HG03135 (cell line): ENCODE measurements at regions not wholly inside any gene's neighbourhood (a gene's known extent, or its start where the extent isn't known, plus 50 kb on each side); places are given as distances from the start of the nearest gene placed in this dataset.
"Not testable (repeated sequence)": the region's sequence is repeated elsewhere in the genome, so short reads cannot be mapped to it uniquely, and the experiment has no call there.

ENCODE experiments used
- ATAC-seq: cut with Tn5 transposase; IDR thresholded peaks from one replicate; pipeline ENCODE4 v1.9.1; 2021; ENCODE audit warnings: mild to moderate bottlenecking, moderate library complexity; ENCODE audit not compliant: unreplicated experiment

- no peak for ATAC-seq
Measured at GRCh38 chr7:131940621-131941165, 384.3 kb upstream of the PODXL start.

GRCh38 chr7:131938788-131939187 lies 382.4 kb upstream of the PODXL start:
- not testable (repeated sequence) for ATAC-seq

DNA sequence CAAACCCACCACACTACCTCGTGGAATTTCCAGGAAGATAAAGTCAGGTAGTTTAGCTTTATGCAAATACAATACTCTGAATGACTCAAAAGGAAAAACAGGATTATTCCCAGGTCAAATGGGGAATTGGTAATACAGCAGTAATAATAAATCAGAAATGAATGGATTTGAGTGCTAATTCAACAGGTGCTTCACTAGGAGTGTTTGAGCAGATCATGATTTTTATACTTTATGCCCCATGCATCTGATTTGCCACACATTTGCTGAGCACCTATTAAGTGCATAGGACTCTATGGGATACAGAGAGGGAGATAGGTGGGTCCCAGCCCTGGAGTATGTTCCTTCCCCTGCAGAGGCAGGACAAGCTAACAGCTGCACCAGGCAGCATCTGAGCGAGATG lies 381.4 kb upstream of the PODXL start:
- no peak for ATAC-seq

DNA sequence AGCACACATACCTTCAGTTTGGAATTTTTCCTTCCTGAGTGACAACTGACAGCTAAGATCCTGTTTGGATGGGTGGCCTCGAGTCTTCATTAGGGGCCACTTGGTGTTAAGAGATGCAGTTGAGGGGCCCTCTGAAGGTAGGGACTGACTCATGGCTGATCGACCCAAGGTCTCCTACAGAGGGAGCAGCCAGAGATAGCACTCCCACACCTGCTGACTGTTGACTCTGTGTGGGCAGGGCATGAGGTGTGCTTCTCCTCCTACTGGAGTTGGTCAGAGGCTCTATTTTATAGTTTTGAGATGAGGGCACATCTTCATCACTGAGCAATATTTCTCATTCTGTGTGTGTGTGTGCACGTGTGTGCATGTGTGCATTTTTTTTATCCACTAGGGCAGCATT lies 378.8 kb upstream of the PODXL start:
- ATAC-seq = no peak

DNA sequence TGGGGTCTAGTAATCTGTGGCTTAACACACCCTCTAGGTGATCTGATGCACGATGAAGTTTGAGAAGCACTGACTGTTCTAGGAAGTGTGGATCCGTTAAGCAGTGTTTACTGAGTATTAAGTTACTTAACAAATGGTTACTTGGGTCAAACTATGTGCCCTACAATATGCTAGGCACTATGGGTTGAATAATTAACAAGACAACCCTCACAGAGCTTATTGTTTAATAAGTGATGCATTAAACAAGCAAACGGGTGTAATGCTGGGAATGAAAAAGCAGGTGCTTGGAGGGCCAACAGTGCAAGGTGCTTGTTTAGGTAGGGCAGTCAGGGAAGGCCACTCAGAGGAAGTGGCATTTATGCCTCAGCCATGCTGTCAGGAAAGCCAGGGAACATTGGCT lies 378.0 kb upstream of the PODXL start:
- no peak for ATAC-seq

GRCh38 chr7:131933751-131934289 lies 377.4 kb upstream of the PODXL start:
- ATAC-seq = no peak

- not testable (repeated sequence) for ATAC-seq
Measured at GRCh38 chr7:131933219-131933618, 376.8 kb upstream of the PODXL start.

DNA sequence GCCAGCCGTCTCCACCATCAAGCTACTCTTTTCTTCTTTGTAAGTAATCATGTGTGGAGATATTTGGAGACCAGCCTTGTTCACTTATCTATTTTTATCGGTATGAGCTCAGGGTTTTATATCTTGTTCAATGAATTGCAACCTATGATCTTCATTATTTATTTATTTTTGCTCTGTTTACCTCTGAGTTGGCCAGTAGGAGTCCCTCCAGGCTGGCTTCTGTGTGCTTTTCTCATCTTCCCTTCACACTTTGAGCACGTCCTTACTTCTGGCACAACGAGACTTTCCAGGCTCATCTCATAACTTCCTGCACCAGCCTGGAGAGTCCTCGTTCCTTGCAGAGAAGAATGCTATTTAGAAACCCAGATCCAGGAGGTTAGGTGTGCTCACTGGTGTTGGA lies 375.8 kb upstream of the PODXL start:
- ATAC-seq = no peak

DNA sequence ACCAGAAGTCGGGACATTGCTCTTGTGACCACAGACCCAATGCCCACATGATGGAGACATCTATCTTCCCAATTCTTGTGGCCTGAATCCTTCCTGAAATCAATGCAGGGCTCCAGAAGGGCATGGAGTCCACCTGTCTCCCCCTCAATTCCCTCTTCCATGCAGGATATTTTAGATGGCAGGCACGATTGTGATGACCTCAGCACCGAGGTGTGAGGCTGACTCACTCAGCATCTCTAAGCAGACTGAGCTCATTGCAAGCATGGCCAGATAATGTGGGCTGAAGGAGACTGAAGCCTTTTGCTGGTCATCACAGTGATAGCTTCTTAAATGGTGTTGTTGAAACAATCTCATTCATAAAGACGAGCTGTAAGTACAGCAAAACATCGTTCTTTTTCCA lies 374.9 kb upstream of the PODXL start:
- no peak for ATAC-seq

- ATAC-seq = no peak
Measured at GRCh38 chr7:131929632-131930031, 373.2 kb upstream of the PODXL start.

DNA sequence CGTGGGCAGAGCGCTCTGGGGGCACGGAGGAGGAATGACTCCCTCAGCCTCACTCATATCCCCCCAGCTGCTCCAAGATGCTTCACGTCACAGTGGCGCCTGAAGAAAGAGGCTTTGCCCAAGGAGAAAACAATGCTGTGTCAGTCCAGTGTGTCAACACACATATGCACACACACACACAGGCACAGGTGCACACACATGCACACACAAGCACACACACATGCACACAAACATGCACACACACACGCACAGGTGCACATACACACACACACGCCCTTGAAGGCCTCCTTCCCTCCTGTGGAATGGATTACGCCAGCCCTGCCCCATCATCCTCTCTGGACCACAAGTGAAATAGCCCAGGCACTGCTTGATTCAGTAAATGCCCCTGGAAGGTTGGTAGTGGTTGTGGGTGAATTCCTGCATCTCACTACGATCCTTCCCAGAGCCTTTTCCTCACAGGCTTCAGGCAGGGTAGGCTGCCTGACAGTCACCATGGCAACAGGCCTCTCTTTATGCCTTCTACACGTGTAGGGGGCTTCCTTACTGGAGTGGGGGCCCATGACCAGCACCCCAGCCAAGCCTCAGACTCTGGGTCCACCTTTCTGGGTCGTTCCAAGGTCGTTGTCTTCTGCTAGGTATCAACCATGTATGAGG lies 371.5 kb upstream of the PODXL start:
- no peak for ATAC-seq

DNA sequence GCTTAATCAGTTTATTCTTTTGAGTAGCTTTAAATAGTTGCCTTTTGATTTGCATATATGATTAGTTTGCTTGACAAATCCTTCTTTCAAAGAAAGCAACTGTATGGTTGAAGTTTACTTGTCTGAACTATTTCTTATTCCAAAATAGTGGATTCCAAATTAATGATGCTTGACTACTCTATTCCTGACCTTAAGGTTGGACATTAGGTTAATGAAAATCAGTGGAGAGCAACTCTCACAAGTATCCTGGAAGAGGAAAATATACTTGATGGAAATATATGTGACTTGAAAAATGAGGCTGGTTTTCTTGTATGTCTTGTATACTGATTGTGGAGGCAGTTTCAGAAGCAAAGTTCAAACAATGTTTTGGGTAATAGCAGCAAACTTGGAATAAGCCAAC lies 369.2 kb upstream of the PODXL start:
- ATAC-seq = no peak

- ATAC-seq = no peak
Measured at GRCh38 chr7:131924857-131925256, 368.4 kb upstream of the PODXL start.

DNA sequence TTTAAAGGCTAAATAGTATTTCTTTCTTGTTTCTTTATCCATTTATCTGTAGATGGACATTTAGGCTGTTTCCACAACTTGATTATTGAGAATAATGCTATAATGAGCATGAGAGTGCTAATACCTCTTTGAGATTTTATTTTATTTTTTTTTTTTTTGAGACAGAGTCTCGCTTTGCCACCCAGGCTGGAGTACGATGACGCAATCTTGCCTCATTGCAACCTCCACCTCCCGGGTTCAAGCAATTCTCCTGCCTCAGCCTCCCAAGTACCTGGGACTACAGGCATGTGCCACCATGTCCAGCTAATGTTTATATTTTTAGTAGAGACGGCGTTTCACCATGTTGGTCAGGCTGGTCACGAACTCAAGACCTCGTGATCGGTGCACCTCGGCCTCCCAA lies 366.5 kb upstream of the PODXL start:
- ATAC-seq = not testable (repeated sequence)

DNA sequence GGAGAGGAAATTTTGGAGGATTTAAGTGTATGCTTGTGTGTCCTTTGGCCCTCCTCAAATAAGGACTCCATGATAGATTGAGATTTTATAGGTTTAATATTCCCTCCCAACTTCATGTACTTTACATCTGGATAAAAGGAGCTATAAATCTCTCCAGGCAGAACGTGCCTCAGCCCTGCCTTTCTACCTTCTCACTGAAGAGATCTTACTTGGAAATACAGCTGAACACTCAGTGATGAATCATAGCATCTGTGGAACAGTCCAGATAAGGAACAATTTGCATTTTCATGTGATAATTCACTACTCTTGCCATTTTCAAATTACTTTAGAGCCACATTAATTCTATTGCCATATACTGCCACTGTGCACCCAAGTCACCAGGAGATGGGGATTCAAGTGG lies 364.6 kb upstream of the PODXL start:
- ATAC-seq = no peak

DNA sequence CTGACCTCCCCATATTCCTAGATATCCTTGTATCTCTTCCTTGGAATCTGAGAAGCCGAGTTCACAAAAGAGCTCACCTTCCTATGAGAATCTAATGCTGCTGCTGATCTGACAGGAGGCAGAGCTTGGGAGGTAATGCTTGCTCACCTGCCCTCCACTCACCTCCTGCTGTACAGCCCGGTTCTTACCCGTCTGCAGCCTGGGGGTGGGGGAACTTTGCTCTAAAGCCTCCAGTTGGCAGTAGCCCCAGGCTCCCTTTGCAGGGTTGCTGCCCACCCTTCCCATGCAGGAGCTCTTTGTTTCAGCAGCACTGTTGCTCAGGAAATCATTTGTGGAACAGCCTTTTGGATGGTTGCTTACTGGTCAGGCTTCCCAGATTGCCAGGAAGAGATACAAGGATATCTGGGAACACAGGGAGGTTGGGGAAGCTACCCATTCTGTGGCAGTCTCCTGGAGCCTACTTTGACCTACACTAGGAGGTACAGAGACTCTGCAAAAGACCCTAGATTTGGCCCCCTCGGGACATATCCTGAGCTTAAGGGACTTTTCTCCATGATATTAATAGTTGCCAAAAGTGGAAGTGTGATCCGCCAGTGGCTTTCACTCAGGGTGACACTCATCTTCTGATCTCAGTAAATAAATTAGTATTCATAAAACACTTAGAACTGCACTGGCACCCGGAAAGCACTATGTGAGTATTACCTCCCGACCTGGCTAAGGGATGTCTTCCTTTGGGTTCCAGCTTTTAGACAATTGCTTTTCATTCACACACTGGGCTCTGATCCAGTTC lies 363.7 kb upstream of the PODXL start:
- no peak for ATAC-seq

DNA sequence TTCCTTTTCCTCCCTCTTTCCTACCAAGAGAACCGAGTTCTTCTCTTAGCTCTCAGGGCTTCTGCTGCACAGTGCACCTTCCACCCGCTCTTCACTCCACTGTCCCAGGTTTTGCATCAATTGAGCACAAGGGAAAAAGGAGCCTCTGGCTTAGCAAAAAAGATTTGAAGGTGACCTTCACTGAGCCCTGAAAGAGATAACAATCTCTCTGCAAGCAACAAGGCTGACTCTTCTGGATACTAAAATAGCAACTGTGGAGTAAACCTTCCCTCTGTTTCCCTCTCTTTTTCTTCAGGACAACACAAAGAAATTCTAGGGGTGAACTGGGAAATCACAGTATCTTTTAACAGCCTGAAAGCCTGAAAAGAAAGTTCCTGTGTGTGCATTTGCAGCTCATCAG lies 354.7 kb upstream of the PODXL start:
- ATAC-seq = no peak

GRCh38 chr7:131909151-131909768 lies 352.8 kb upstream of the PODXL start:
- no peak for ATAC-seq

DNA sequence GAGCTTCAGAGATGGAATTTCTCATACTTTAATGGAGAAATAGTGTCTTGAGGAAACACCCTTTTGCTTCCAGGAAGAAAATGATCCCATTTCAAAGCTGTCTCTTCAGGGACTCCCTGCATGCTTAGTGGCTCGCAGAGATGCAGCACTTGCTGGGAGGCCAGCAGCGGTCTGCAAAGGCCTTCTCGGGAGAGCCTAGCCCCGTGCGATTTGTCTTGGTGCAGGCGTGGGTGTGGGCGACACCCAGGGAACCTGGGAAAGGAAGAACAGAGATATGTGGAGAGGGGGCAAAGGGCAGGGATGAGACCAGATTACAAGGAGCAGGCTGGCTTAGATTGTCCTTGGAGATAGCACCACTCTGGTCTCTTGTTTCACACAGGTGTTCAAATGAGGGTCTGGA lies 352.3 kb upstream of the PODXL start:
- no peak for ATAC-seq

GRCh38 chr7:131905471-131905973 lies 349.1 kb upstream of the PODXL start:
- ATAC-seq = no peak

DNA sequence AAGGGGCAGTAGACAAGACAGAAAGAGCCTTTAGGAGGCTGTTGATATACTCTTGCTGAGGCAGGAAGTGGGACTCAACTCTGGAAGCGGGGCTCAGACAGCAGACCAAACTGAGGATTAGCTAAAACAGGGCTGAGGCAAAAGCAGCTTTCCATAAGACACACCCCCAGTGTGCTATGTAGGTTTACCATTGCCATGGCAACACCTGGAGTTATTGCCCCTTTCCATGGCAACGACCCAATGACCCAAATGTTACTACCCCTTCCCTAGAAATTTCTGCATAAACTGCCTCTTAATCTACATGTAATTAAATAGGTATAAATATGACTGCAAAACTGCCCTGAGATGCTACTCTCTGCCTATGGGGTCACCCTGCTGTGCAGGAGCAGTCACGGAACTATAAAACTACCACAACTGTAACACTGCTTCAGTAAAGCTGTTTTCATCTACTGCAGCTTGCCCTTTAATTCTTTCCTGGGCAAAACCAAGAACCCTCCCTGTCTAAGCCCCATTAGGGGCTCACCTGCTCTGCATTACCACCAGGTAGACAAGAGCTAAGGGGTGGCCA lies 348.4 kb upstream of the PODXL start:
- ATAC-seq = no peak
